WERI-Rb-1 (cell line): ENCODE measurements at regions not wholly inside any gene's neighbourhood (a gene's known extent, or its start where the extent isn't known, plus 50 kb on each side); places are given as distances from the start of the nearest gene placed in this dataset.
A peak's percentile ranks its signal among the peaks of the same experiment; 100 is the strongest.

Experiments
- DNase-seq: peaks from one replicate; pipeline ENCODE4 v3.0.0-alpha.2; 2020
- H3K27ac ChIP-seq: fragments of 250-450 bp; sonication (Bioruptor Pico); 2 replicates; pipeline ENCODE4 v1.5.1; 2020; ENCODE audit warnings: mild to moderate bottlenecking, moderate library complexity
- H3K27me3 ChIP-seq: fragments of 250-450 bp; sonication (Bioruptor Pico); 2 replicates; pipeline ENCODE4 v1.5.1; 2021; ENCODE audit warnings: mild to moderate bottlenecking, low read depth, moderate library complexity; ENCODE audit not compliant: insufficient read depth, severe bottlenecking
- H3K36me3 ChIP-seq: fragments of 250-450 bp; sonication (Bioruptor Pico); 2 replicates; pipeline ENCODE4 v1.5.1; 2020; ENCODE audit warnings: mild to moderate bottlenecking, moderate library complexity
- H3K4me3 ChIP-seq: 2 replicates; pipeline ENCODE4 v1.5.1; 2011; ENCODE audit warnings: low read depth, mild to moderate bottlenecking, control low read depth, low read length
- H3K9me3 ChIP-seq: fragments of 250-450 bp; sonication (Bioruptor Pico); 2 replicates; pipeline ENCODE4 v1.5.1; 2021; ENCODE audit warnings: mild to moderate bottlenecking, moderate library complexity; ENCODE audit not compliant: severe bottlenecking
- TF ChIP-seq, protein P1 (sequence below): IDR thresholded peaks from 2 replicates; pipeline ENCODE4 v1.5.1; 2011; ENCODE audit warnings: low read depth, mild to moderate bottlenecking, control low read depth, inconsistent platforms, low read length

DNA sequence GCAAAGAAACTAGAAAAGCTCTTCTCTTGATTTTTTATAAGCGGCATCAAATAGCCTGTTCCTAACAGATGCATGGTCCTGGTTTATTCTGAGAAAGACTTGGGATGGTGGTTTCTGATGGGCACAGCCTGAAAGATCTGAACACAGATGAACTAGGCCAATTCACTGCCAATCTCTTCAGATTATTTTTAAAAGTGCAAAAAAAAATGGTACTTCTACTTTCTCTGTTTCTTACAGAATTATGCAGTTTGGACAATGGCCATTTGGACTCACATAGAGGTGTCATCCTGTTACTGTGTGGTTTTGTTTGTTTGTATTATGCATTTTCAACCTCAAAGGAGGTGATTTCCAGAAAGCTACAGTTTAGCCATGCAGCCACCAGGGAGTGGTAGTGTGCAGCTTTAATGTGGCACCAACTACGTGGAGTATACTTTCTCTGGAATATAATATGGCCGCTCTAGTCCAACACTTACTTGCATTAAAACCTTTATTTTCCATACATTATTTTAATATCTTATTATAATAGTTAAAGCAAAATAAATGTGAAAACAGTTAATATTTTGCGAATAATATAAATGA lies 469.8 kb upstream of the KIRREL3 start:
- Histone ChIP-seq H3K36me3 (no peaks in the 10 kb centered on the region), H3K27ac (no peak overlapping the region), H3K9me3 (no peaks in the 10 kb centered on the region), H3K27me3 (no peaks in the 10 kb centered on the region), H3K4me3 (no peak overlapping the region)
- TF ChIP-seq, protein P1, sequence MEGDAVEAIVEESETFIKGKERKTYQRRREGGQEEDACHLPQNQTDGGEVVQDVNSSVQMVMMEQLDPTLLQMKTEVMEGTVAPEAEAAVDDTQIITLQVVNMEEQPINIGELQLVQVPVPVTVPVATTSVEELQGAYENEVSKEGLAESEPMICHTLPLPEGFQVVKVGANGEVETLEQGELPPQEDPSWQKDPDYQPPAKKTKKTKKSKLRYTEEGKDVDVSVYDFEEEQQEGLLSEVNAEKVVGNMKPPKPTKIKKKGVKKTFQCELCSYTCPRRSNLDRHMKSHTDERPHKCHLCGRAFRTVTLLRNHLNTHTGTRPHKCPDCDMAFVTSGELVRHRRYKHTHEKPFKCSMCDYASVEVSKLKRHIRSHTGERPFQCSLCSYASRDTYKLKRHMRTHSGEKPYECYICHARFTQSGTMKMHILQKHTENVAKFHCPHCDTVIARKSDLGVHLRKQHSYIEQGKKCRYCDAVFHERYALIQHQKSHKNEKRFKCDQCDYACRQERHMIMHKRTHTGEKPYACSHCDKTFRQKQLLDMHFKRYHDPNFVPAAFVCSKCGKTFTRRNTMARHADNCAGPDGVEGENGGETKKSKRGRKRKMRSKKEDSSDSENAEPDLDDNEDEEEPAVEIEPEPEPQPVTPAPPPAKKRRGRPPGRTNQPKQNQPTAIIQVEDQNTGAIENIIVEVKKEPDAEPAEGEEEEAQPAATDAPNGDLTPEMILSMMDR, result peak; percentile 48
- DNase-seq, result peak; percentile 45

DNA sequence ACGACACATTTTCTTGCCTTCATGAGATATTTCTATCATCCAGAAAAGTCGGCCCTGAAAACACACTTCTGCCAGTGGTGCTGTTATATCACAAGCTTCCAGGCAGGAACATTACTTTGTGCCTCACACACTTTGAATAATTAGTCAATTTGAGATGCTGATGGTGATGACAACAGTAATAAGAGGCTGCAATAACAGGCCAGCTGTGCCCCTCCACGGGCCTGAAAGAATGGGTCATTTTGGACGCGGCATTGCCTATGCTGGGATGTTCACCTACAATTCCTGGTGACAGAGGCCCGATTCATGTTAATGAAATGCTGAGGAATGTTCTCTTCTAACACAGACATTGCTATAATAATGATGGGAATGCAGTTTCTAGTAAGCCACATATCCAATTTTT lies 463.8 kb upstream of the KIRREL3 start:
- TF ChIP-seq, protein P1, result no peak
- no peak overlapping the region for H3K27ac ChIP-seq
- no peak for DNase-seq
- no peaks in the 10 kb centered on the region for H3K27me3 ChIP-seq
- H3K4me3 ChIP-seq, result no peak overlapping the region
- no peaks in the 10 kb centered on the region for H3K36me3 ChIP-seq
- H3K9me3 ChIP-seq, result no peaks in the 10 kb centered on the region

- TF ChIP-seq, protein P1, result no peak
- H3K36me3 ChIP-seq, result no peaks in the 10 kb centered on the region
- no peaks in the 10 kb centered on the region for H3K9me3 ChIP-seq
- no peak overlapping the region for H3K27ac ChIP-seq
- DNase-seq, result no peak
- no peak overlapping the region for H3K4me3 ChIP-seq
- H3K27me3 ChIP-seq, result no peaks in the 10 kb centered on the region
These were observed 461.4 kb upstream of the KIRREL3 start for GRCh38 chr11:127462065-127462344.

DNA sequence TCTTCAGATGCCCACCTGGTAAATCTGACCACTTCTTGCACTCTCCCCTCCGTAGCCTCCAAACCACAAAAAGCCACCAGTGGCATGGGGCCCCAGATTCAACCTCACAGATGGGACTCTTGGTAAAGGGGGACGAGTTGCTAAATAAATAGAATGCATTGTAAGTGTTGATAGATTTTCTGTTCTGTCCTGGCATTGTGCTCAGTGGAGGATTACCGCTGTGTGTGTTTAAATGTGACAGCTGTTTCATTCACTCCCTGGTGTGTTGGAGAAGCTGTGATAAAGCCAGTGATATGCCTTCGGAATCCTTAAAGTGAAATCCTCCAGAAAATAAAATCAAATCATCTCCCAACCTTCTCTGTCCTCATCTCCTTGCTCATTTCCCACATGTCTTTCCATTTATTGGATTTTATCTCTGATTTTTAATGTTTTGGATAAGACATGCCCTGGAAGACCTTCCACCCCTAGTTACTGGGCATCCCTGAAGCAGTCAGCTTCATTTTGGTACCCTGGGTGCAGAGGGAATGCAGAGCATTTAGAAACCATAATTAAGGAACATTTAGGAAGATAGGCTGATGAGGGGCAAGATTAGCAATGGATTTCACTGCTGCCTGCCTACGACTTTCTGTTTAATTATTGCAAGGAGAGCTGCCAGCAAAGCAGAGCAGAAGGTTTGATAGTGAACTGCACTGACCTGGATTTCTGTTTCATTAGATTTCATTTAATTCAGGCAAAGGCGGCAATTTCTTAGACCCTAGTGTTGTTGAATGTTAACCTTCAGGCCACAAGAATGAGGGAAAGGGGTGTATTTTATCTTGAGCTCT lies 460.9 kb upstream of the KIRREL3 start:
- TF ChIP-seq, protein P1, result no peak
- DNase-seq, result no peak

DNA sequence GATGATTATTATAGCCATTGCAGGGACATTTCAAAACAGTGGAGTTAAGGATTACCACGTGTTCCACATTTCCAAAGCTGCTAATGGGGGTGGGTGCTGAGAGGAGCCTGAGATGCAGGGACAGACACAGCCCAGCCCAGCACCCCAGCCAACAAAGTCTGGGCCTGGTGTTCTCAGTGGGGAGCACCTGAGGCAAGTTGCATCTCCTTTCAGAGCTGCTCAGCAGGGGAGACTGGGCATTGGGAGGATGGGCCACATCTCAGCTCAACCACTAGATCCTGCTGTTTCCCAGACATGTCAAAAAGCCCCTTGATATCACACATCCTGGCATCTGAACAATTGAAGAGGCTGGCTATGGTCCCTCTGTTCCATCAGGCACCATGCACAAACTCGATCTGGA lies 458.0 kb upstream of the KIRREL3 start:
- Histone ChIP-seq H3K27ac (no peak overlapping the region), H3K36me3 (no peaks in the 10 kb centered on the region), H3K27me3 (no peaks in the 10 kb centered on the region), H3K9me3 (no peaks in the 10 kb centered on the region), H3K4me3 (no peak overlapping the region)
- DNase-seq, result no peak
- TF ChIP-seq, protein P1, result no peak

More for the DNA sequence above, 460.9 kb upstream of the KIRREL3 start:
- no peak overlapping the region for H3K4me3 ChIP-seq
- no peak overlapping the region for H3K27ac ChIP-seq
- no peaks in the 10 kb centered on the region for H3K9me3 ChIP-seq
- no peaks in the 10 kb centered on the region for H3K36me3 ChIP-seq
- H3K27me3 ChIP-seq, result no peaks in the 10 kb centered on the region

GRCh38 chr11:127454856-127455255 lies 454.3 kb upstream of the KIRREL3 start:
- TF ChIP-seq, protein P1, result no peak
- H3K27ac ChIP-seq, result no peak overlapping the region
- H3K9me3 ChIP-seq, result peaks cover 3% of the 10 kb centered on the region
- no peak for DNase-seq
- no peaks in the 10 kb centered on the region for H3K27me3 ChIP-seq
- no peaks in the 10 kb centered on the region for H3K36me3 ChIP-seq
- no peak overlapping the region for H3K4me3 ChIP-seq
